Epithelial cell of proximal tubule (primary cell): ENCODE measurements at regions not wholly inside any gene's neighbourhood (a gene's known extent, or its start where the extent isn't known, plus 50 kb on each side); places are given as distances from the start of the nearest gene placed in this dataset.
"Not testable (repeated sequence)": the region's sequence is repeated elsewhere in the genome, so short reads cannot be mapped to it uniquely, and the experiment has no call there.

Experiments
- DNase-seq: peaks from one replicate; pipeline ENCODE4 v3.0.0-alpha.2; 2011; ENCODE audit warnings: low read depth
- H3K4me3 ChIP-seq: 2 replicates; pipeline ENCODE4 v1.5.1; 2011; ENCODE audit warnings: low read depth, mild to moderate bottlenecking, low read length
- TF ChIP-seq, protein P1 (sequence below): conservative IDR thresholded peaks from 2 replicates; pipeline ENCODE4 v1.5.1; 2012; ENCODE audit warnings: low read depth, mild to moderate bottlenecking, low read length

DNA sequence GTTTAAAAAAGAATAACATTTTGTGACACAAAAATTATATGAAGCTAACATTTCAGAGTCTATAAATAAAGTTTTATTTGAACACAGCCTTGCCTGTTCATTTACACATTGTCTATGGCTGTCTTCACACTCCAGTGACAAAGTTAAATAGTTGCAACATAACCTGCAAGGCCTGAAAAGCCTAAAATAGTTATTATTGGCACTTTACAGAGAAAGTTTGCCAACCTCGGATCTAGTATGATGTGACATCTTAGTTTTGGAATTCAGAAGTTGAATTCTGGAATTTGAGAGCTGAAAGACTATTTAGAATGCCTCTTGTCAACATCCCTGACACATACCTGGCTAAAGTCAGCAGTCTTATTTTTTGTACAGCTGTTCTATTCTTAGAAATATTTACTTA lies 68.3 kb downstream of the DYRK2 start:
- TF ChIP-seq, protein P1, sequence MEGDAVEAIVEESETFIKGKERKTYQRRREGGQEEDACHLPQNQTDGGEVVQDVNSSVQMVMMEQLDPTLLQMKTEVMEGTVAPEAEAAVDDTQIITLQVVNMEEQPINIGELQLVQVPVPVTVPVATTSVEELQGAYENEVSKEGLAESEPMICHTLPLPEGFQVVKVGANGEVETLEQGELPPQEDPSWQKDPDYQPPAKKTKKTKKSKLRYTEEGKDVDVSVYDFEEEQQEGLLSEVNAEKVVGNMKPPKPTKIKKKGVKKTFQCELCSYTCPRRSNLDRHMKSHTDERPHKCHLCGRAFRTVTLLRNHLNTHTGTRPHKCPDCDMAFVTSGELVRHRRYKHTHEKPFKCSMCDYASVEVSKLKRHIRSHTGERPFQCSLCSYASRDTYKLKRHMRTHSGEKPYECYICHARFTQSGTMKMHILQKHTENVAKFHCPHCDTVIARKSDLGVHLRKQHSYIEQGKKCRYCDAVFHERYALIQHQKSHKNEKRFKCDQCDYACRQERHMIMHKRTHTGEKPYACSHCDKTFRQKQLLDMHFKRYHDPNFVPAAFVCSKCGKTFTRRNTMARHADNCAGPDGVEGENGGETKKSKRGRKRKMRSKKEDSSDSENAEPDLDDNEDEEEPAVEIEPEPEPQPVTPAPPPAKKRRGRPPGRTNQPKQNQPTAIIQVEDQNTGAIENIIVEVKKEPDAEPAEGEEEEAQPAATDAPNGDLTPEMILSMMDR = no peak
- H3K4me3 ChIP-seq = no peak overlapping the region
- DNase-seq = peak; percentile 79

DNA sequence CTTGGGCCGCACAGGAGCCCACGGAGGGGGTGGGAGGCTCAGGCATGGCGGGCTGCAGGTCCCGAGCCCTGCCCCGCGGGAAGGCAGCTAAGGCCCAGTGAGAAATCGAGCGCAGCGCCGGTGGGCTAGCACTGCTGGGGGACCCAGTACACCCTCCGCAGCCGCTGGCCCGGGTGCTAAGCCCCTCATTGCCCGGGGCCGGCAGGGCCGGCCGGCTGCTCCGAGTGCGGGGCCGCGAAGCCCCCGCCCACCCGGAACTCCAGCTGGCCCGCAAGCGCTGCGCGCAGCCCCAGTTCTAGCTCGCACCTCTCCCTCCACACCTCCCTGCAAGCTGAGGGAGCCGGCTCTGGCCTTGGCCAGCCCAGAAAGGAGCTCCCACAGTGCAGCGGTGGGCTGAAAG lies 70.8 kb downstream of the DYRK2 start:
- DNase-seq, H3K4me3 ChIP-seq: not testable (repeated sequence)

DNA sequence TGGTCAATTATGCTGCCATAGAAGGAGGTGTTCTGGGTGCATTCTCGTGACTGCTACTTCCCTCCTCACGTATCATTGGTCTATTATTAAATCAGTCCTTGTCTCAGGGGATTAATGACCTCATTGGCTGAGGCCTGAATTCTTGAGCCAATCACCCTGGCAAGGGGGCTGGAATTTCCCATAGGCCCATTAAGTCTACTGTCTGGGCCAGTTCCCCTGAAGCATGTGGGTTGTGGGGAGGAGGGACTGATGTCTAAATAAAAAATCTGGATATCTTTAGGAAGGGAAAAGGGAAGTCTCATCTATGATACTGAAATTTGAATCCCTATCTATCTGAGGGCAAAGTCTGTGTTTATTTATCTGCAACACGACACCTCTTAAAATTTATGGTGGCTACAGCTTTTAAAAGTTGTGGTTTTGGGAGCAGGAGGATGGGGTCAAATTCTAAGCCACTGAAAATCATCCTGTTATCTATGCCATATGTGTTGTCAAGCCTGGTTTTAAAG lies 71.9 kb downstream of the DYRK2 start:
- no peak overlapping the region for H3K4me3 ChIP-seq
- no peak for DNase-seq
- TF ChIP-seq, protein P1 = no peak

DNA sequence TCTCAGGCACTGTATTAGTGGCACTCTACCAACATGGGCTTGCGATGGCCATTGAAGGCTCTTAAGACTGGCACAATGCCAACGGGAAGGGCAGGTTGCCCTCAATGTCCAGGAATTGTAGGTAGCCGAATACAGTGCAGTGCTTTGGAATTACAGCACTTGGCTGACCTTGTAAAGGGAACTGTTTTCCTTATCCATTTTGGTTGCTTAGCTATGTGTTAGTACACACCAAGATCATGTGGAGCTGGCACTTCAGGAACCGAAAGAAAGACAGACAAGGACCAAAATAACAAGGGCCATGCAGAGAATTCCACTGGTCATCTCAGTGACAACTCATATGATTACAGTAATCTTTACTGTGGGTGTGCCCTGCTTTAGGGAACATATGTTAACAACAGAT lies 72.7 kb downstream of the DYRK2 start:
- H3K4me3 ChIP-seq = no peak overlapping the region
- TF ChIP-seq, protein P1 = no peak
- DNase-seq = no peak

DNA sequence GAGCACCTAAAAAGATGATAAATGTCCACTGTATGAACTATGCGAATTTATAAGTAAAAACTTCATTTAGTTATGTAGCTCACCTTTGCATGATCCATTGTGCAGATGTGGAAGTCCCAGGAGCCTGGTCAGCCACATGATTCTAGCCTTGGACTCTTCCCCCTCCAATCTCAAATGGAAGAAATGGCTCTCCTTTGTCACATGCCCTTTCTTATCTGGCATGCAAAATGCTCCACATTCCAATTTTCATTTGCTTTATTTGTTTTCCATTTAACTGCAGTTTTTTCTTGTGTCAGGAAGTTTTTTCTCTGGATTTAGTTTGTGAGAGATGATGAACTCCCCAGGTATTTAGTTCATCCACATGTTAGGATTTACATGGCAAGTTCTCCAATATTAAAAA lies 73.8 kb downstream of the DYRK2 start:
- TF ChIP-seq, protein P1 = no peak
- H3K4me3 ChIP-seq = no peak overlapping the region
- no peak for DNase-seq

DNA sequence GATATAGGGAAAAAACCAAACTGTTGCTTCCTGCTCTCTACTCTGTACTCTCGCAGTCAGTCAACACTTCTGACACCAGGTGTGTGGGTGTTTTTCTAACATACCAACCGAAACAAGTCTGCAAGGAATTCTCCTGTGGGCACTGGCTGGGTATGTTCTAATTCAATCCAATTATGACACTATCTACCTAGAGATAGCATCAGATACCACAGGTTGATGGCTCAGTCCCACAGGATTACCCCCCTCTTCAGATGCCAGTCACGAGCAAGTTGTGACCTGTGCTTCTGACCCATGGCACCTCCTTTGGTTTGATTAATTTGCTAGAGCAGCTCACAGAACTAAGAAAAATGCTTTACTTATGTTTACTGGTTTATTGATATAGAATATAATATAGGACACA lies 78.3 kb downstream of the DYRK2 start:
- no peak for DNase-seq
- no peak overlapping the region for H3K4me3 ChIP-seq
- TF ChIP-seq, protein P1 = no peak

DNA sequence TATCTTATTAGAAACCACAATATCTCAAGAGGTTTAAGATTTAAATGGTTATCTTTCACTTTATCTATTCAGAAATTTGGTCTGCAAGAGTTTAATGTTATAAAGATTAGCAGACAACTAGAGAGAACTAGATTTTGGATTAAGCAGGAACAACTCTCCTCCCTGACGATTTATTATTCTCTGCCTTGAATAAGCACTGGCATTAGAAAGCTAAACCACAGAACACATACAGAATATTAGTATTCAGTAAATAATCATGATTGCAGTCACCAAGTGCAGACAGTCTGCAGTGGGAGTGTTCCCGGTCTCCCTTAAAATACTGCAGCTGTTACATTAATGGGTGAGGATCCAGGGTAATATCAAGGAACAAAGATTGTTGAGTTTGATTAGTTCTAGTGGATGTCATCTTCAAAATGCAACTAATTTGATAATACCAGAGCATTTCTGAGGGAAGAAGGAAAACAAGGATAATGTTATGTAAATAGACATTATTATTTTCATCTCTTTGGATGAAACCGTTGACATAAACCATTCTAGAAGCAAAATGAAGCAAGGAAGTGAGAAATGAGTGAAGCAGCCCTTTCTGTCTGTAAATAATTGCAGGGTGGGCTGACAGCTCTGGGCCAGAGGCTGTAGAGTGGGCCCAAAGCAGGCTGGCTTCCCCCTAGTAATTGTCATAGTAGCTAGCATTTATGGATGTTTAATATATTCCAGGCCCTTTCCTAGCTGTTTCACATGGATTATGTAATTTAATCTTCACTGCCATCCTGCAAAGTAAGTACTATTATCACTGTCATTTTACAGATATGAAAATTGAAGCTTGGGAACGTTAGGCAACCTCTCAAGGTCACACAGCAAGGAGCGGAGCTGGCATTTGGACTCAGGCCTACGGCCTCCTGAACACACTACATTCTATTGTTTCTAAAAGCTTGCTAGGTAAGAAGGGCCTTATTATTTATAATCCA lies 79.4 kb downstream of the DYRK2 start:
- DNase-seq = no peak

More for the DNA sequence above, 79.4 kb downstream of the DYRK2 start:
- H3K4me3 ChIP-seq = no peak overlapping the region
- TF ChIP-seq, protein P1 = no peak
